NCI-H2227 (cell line): ENCODE measurements at regions not wholly inside any gene's neighbourhood (a gene's known extent, or its start where the extent isn't known, plus 50 kb on each side); places are given as distances from the start of the nearest gene placed in this dataset.

ENCODE experiments used
- DNase-seq: peaks from one replicate; lab custom pipeline; 2025; ENCODE audit not compliant: unreplicated experiment; lab: John Stamatoyannopoulos, UW

DNA sequence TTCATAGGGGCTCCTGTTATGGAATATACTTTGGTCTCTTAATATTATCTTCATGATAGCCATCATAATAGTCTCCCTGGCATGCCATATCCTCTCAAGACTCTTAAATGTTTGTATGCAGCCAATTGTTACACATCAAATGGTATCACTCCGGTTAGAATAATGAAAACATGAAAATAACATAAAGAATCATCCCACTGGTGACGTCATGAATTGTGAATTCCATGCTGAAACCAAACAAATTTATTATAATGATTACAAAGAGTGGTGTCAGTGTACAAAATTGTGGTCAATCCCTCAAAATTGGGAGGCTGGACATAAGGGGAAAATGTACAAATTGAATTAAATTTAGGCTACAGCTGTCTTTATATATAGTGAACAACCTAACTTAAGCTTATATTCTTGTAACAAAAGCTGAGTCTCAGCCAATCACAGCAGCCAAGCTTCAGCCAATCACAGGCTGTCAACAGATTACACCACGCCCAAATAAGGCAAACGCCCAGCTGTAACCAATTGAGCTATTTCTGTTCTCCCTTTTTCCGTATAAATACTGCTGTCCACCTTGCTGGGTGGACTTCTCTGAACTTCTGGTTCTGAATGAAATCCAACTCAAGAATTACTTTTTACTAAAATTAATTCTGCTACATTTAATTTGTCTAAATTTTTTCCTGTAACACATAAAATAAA is 156.1 kb downstream of the CHD9NB start:
- DNase-seq: no peak

DNA sequence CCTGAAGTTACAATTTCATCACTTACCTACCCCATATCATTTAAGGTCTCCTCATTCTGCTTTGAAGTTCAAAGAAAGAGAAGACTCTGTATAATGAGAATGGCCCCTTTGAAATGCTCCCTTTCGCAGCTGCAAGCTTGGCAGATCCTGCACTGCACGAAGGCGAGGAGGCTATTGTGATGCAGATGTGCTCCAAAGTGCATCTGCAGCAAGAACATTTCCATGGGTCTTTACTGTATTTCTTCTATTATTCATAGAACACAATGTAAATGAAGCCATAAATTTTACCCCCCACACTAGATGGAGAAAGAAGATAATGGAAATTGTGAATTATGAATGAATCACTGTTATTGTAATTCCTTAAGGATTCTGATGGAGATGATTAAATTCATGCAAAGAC is 178.7 kb downstream of the CHD9NB start:
- DNase-seq: no peak

DNA sequence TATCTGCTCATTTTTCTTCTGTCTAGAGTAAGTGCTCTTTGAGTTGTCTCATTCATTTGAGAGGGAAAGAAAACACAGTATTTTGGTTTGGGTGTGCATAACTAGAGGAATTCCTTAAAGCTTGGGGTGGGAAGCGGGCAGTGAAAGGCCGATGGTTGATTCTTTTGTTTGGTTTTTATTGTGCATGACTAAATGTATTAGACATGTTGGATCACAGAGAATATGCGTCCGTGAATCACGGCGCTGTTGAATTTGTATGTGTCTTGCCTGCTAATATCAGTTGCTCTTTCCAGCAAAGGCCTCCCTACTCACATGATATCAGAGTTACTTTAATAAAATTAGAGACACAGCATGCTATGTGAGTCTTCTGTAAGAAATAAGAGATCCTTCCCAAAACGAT is 180.0 kb downstream of the CHD9NB start:
- DNase-seq: no peak

DNA sequence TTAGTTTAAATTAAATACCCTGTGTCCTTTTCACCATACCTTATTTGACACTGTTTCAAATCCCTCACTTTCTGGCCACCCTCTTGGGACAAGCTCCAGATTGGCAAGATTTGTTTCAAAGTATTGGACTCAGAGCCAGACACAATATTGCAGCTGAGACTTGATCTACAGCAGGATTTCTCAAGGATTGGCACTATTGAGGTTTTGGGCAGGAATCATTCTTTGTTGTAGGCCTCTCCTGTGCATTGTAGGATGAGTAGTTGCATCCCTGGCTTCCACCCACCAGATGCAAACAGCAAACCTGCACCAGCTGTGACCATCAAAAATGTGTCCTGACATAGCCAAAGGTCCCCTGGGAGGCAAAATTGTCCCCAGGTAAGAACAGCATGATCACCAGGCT is 181.2 kb downstream of the CHD9NB start:
- DNase-seq: no peak

DNA sequence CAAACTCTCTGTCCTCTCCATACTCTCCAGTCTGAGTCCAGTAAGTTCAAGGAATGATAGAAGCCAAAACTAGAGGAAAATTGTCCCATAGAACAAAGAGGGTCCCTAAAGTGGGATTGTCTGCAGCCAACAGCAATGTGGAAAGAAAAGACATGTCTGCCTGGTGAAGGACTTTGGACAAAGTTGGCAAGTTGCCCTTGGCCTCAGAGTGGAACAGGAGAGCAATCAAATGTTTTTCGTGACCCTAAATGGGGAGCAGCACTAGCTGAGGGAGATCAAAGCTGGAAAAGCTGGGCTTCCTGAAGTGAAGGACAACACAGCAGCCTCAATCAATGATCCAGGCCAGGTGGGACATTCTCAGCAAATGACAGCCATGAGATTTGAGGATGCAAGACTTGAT is 183.5 kb downstream of the CHD9NB start:
- DNase-seq: no peak

DNA sequence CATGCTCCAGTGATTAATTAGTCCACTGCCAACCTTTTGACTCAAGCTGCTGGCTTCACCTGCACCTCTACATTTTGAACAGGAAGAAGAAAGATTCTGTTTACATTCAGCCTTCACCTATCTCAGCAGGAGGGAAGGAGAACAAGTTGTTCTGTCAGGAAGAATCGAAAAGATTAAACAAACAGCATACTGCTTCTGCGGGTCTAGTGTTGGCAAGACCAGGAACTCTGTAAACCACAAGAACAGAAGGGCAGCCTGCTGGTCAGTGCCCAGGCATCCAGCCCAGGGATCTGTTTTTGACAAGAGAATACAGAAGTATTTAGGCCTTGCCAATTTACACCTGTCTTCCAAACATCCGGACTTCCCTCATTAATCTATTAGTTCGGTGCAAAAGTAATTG is 189.7 kb downstream of the CHD9NB start:
- DNase-seq: no peak

DNA sequence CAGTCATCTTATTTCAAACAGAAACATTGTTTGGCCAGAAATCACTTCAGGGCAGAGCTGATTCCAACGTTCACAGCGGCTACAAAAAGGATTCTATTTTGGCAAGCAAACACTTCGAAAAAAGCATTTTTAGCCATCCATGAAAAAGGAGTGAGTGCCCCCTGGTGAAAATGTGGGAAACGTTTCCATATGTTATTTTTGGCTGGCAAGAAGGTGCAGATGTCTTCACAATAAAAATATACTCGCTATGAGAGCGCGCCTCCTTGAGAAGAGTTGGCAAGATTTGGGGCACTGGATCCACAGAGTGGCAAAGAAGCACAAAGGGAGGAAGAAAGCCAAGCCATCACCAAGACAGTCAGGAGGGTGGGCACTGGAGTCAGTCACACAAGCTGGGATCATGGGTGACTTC is 191.1 kb downstream of the CHD9NB start:
- DNase-seq: peak; percentile 56

DNA sequence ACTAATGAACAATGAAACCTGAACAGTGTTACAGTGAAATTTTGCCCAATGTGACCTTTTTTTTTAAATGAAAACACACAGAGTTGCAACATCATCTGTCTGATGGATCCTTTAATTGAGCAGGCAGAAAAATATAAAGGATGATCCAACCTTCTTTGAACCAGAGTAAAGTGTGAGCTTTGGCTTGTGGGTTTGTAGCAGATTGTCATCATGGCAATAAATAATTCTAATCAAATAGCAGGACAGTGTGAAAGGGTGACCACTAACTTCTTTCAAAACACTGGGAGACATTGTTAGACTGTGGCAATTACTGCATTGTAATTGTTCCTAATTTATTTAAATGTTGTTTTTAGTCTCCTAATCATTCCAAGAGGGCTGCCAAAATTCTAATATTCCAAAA is 197.2 kb downstream of the CHD9NB start:
- DNase-seq: no peak

DNA sequence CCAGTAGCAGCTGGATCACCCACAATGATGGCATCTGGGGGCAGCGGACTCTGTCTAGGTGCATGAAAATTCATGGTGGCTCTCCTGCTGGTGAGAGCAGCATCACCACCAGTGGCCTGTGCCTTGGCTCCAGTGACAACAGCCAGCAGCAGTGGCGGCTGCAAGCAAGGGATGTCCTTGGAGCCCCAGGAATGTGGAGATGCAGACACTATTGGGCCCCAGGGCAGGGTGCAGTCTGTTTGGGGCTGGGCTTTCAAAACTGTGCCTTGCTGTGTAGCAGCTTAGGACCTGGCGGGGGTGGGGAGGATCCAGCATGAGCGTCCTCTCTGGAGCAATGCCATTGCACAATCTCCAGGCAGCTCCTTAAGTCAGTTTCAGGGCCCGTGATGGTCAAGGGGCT is 199.7 kb downstream of the CHD9NB start:
- no peak for DNase-seq

DNA sequence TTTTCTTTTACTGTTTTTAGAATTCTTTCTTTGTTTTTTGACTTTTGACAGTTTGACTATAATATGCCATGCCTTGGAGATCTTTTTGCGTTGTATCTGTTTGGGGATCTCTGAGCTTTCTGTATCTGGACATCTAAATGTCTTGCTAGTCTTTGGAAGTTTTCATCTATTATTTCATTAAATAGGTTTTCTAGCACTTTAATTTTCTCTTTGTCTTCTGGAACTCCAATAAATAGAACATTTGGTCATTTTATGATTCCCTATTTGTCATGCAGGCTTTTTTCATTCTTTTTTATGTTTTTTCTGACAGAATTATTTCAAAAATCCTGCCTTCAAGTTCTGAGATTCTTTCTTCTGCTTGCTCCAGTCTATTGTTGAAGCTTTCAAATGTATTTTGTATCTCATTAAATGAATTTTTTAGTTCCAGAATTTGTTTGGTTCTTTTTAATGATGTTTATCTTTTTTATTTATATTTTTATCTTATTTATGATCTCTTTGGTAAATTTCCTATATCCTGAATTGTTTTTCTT is 201.4 kb downstream of the CHD9NB start:
- DNase-seq: no peak

DNA sequence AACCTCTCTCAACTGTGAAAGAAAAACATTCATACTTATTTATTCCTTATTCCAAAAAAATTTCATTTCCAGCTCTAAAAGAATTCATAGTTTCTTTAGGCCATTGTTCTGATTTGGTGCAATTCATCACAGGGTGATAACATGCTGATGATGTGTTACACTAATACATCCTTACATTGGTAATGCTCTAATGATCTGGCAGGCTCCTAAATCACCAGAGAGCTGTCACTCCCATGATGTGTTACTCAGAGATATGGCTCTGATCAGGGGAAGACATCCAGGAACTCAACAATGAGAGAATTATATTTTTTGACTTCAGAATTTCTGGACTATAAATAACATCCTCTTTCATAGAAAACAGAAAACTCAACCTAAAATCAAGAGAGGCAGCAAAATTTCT is 209.3 kb downstream of the CHD9NB start:
- DNase-seq: no peak

DNA sequence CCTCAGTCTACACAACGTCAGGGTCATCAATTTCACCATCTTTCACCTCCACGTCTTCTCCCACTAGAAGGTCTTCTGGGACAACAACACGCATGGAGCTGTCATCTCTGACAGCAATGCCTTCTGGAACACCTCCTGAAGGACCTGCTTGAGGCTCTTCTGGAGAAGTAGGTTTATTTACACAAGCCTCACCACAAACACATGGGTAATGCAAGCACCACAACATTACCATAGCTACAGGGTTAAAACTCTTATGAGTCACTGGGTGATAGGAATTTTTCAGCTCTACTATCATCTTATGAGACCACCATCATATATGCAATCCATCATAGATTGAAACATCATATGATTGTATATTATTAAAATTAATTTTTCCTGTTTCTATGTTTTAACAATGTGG is 215.4 kb downstream of the CHD9NB start:
- DNase-seq: no peak

DNA sequence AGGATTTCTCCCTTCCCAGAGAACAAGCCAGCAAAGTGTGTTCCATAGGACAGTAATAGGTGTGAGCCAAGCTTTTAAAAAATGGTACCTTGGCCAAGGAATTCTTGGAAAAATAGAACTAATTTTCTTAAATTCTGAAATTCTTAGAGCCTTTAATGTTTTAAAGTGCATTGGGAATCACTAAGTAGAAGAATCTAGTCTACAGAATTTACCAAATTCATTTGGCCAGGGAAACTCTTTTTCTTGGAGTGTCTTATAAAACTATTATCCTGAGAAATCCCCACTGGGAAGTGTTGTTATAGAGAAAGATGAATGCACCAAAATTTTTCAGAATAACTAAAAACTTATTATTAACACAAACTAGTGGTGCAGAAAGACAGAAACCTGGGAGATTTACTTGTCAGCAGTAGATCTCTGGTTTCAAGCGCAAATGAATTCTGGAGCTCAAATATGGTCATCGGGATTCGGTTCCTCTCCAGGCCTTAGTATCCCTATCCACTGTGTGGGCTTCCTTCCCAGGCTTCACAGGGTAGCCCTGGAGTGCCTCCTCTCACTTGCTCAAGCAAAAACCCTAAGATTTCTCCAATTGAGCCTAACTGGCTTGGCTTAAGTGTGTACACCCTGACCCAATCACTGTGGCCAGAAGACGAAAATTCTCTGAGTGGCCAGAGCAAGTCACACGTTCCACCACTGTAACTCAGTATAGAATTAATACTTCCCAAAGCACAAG is 217.8 kb downstream of the CHD9NB start:
- DNase-seq: no peak

DNA sequence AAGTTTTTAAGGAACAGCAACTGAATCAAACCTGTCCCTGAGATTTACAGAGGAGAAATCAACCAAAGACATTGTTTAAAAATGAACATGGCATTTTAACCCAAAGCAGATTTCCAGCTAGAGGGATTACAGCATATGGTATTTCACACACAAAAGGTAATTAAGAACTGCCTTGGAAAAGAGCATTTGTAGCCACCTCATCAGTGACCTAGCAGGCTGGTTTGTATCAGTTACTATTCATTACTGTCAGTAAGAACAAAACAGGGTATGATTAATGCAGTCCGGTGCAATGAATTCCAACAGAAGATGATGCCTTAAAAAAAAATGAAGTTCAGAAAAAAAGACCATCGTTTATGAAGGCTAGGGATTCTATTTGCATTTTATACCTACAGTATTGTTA is 219.9 kb downstream of the CHD9NB start:
- peak; percentile 6 for DNase-seq

DNA sequence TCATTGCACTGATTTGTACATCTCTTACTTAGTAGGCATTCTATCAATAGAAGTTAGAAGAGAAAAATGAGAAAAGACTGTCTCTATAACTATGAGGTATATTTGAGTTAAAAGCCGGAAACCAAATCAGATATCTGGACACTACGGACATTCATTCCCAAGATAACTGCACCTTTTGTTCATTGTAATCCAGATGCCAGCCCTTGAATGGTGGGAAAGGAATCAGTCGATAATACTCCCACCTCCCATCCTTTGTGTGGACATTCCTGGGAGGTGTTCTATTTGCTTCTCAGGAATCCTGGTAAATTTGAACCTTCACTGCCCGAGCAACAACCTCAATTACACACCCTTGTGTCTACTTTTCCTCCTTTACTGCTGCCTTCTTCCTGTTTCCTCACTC is 225.2 kb downstream of the CHD9NB start:
- DNase-seq: no peak

DNA sequence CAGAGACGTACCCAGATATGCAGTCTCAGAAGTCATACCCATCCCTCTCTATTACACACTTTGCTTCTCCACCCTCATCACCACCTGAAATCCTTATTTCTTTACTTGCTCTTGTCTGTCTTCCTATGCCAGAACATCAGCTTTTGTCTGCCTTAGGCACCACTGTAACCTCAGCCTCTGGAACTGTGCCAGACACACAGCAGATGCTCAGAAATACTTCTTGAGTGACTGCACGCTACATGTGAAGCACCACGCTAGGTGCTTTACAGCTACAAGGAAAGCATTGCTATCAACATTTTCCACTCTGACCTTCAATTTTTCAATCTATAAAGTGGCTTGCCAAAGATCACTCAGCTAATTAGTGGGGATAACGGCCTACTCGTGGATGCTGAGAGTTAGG is 226.8 kb downstream of the CHD9NB start:
- peak; percentile 13 for DNase-seq

DNA sequence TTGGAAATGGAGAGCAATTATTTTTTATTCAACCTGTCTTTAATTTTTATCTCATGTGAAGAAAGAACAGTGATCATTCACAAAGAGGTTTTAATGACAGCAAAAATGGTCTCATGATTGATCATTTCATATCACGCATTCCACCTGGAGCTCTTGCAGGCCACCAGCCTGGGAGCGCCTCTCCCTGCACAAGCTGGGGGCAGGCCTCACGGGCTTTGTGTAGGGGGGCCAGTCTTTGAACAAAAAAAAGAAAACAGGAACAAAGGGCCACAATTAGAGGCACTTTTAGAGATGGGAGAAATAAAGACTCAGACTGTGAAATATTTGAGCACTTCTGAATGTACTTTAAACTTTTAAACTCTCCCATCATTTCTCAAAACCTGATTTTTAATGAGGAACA is 232.9 kb downstream of the CHD9NB start:
- no peak for DNase-seq

DNA sequence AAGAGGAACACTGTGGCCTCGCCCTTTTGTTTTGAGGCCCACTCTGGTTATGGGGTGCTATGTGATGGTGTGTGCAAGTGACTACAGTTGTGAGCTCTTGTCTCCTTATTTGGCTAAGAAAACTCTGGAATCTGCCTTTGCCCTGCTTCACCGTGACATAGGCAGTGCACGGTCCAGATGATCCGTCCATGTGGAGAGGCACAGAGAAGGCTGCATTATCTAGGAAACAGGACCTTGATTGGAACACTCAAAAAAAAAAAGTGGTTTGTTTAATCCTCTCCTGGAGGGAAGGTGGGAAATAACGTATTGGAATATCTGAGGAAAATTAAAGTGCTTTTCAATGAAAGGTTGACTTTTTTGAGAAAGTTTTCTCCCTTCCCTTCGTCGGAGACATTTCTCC is 233.3 kb downstream of the CHD9NB start:
- no peak for DNase-seq

DNA sequence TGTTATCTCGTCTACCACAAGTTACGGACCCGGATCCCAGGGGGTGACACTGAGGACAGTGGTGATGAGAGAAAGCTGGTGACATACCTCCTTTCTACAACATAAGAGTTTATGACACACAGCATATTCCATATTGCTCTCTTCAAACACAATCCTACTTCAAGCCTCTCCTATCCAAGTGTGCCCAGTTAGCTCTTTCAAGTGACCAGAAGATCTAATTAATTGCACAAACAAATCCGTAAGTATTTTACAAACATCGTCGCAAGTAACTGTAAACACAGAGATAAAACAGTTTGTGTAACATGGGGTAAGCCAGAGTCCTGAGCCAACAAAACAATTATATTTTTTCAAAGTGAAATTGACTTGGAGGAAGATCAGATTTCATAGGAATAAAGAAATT is 235.0 kb downstream of the CHD9NB start:
- no peak for DNase-seq

DNA sequence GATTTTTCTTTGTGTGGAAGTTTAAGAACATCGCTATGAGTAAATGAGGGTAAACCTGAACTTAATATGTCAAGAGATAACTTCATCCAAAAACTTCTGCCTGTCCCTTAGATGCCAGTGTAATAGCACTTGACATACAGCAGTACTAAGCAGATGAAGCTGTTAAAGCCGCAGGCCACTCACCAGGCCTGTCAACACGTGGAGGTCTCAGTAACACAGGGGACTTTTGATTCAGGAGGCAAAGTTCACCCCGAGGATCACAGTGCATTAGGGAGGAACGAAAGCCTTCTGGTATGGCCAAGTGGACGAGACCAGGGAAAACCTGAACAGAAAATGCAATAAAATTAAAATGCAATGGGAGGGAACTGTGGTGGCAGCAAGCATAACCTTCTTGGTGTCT is 235.7 kb downstream of the CHD9NB start:
- DNase-seq: no peak

DNA sequence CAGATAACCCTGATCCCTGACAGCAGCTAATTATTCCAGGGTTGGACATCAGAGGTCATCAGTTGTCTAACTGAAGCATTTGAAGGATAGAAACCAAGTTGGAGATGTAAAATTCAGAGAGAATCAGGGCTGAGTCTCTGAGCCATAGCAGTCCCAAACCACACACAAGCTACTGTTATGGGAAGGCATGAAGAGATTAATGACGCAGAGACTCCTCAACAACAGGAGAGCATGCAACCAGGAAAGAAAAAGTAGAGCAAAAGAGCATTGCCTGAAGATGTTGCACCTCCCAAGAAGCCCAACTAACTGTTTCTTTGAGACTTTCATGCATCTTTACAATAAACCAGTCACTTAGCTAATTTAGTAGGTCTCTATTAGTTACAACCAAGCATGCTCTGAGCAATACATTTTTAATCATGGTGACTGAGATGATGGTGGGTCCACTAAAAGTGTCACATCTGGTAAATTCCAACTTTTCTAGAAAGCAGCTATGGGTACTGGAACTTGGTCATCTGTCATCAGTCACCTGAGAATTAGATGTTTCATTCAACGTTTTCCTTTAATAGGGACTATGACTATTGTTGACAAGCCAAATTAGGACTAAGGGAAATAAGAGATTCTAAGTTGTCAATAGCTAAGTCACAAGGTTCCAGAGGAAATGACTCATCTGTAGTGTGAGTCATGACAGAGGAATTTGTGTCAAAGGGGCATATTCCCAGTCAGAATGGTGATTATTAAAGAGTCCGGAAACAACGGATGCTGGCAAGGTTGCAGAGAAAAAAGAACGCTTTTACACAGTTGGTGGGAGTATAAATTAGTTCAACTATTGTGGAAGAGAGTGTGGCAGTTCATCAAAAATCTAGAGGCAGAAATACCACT is 239.8 kb downstream of the CHD9NB start:
- DNase-seq: peak; percentile 1
